GM21717 (cell line): ENCODE measurements at regions not wholly inside any gene's neighbourhood (a gene's known extent, or its start where the extent isn't known, plus 50 kb on each side); places are given as distances from the start of the nearest gene placed in this dataset.

ENCODE experiments used
- ATAC-seq: cut with Tn5 transposase; IDR thresholded peaks from one replicate; pipeline ENCODE4 v1.9.1; 2021; ENCODE audit warnings: mild to moderate bottlenecking, moderate library complexity; ENCODE audit not compliant: unreplicated experiment

DNA sequence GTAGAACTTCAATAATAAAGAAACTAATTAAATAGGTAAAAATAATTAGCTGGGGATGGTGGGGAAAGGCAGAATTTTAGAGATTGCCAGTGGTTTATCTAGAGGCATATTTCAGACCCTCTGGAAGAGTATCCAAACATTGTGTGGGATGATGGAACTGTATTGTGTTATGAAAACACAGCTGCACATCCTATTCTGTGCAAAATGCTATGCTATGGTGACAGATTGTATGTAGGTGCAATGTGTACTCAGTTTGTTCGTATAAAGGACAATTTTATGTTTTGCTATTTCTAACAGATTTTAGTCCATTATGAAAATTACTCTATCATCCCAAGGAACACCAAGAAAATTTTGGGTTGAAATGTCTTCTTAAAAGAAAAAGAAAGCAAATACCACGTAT, 1054.7 kb downstream of the PDHA2 start:
- ATAC-seq = no peak

DNA sequence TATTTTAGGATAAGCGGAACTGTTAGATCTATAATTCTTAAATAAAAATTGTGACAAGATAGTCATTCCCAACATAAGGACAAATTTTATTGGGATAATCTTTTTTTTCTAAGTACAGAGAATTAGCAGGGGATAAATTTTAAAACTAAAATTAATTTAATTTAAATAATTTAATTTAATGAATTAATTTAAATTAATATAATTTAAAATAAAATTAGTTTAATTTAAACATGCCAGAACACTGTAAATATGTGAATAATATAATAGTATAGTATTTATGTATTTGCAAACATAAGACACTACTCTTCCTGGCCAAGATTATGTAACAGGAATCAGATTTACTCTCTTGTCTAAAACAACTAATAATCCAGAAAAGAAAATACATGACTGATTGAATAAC, 1055.9 kb downstream of the PDHA2 start:
- no peak for ATAC-seq

DNA sequence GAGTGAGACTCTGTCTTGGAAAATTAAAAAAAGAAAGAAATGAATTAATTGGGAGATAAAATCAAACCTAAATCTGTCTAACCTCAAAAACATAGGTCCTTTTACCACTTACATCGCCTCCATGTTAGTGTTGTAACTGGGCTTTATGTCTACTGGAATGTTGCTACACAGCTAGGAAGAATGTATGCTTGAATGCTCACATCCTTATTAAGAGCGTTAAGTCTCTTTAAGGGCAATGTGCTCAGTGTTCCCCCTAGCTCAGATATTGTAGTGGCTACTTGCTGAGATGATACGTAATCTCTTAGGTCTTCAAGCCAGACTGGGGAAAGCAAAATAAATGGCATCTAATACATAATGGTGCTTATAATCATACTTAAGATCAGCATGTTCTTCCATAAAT, 1072.8 kb downstream of the PDHA2 start:
- ATAC-seq = no peak

DNA sequence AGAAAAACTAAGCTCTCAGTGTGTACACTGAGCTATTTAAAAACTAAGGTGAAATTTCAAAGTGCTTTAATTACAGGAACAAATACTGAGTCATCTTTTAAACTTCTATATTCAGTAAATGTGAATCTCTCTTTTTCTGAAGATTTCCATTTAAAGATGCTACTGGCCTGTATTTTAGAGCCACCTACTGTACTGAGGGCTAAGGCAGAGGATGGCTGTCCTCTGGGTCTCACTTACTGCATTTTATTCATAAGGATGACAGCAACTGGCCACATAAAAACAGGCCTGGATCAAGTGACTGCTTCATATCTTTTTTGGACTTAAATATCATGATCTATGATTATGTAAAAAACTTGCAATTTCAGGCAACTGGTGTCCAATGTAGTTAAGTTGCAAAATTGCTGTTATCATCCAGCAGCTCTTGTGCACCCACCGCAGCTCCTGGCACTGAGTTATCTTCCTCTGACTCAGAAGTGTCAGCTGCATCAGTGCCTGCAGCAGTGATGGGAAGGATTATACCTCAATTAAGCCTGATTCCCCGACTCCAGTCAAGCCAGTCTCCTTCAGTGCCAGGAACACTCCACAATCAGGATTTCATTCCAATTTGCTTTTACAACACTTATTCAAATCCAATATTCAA, 1073.7 kb downstream of the PDHA2 start:
- no peak for ATAC-seq

DNA sequence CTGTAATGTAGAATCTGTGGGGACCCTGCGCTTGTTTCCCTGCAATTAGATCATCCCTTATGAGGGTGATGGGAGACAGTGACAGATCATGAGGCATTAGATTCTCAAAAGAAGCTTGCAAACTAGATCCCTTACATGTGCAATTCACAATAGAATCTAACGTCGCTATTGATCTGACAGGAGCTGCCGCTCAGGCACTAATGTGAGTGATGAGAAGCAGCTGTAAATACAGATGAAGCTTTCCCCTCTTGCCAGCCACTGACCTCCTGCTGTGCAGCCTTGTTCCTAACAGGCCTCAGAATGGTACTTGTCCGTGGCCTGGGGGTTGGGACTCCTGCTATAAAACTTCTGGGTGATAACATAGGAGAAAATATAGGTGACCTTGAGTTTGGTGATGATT, 1076.8 kb downstream of the PDHA2 start:
- no peak for ATAC-seq

DNA sequence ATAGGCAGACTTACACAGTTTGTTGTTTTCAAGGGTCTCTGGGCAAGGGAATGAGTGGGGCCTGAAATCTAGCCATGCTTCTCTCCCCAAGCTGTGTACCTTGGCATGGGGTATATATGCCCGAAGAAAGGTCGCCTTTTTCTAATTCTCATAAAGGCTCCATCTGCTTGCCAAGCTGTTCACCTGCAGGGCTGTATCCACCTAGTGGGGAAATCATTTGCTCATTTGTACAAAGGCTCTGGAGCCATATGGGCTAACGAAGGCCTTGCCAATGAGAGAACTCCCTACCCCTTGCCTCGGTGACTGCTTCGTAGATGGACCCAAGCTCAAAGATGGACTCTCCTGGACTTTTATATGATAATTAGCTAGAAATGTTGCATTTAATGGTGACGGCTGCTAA, 1097.0 kb downstream of the PDHA2 start:
- ATAC-seq = no peak

DNA sequence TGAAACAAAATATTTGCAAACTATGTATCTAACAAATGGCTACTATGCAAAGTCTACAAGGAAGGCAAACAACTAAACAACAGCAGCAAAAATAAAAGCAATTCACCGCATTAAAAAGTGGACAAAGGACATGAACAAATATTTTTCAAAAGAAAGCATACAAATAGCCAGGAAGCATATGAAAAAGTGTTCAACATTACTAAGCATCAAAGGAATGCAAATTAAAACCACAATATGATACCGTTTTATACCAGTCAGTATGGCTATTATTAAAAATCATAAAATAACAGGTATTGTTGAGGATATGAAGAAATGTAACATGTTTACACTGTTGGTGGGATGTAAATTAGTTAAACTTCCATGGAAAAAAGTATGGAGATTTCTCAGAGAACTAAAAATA, 1106.7 kb downstream of the PDHA2 start:
- no peak for ATAC-seq

DNA sequence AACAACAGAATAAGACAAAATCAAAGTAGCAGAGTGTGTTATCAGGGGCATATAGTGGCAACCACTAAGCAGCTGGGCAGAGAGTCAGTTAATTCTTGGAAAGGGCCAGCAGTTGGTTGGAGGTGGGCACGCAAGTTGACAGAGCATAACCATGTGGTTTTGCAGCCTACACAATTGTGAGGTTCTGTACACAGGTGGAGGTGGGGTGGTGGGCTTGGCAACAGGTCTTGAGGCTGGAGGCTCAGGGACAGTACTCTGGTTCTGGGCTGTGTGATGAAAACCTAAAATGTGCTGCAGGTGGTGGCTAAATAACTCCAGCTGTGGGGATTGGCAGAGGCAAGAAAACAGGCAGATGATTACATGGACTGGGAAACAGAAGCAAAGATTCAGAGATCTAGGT, 1112.7 kb downstream of the PDHA2 start:
- no peak for ATAC-seq

DNA sequence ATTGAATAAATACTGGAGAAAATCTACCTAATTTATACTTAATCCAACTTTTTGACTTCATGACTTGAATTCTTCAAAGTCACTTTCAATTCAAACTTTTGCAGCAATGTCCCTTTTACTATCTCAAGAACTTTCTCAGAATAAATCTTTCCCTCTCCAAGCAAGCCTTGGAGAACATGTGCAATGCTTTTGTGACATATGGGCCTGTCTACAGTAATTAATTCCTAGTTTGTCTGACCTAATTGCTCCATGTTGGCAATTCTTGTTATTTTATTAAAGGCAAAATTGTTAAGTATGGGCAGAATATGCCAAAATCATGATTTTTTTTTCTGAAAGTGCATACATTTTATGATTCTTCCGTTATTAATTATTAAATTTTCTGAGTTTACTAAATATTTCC, 1115.3 kb downstream of the PDHA2 start:
- ATAC-seq = no peak

DNA sequence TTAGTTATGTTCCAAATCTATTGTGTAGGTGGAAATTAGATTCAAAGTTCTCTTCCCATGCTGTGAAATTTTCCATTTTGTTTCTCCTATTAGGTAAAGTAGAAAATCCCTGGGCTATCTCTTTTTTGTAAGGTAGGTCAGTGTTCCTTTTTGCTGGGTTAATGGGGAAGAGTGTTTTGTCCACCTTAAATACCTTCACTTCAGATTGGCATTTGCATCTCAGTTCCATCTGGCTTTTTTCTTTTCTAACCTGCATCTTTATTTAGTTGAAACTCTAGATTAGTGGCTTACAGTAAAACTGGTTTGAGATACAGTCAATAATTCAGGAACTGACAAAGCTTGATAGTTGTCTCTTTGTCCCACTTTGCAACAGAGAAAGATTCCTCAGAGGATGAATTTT, 1115.8 kb downstream of the PDHA2 start:
- ATAC-seq = no peak

DNA sequence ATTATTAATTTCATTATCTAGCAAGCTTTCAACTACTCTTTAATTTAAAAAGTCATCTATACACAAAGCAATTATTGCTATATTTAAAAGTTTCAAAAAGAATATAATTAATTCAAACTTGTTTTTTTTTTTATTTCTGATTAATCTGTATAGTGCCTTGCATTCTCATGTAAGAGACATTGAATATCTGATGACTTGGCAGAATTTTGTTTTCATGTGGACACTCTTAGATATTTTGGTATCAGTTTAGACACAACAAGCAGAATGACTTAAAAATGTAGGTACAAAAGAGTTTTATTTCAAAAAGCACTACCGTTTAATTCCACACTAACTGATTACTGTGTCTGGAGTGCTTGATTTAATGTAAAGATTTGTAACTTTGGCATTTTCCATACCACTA, 1129.6 kb downstream of the PDHA2 start:
- ATAC-seq = no peak

DNA sequence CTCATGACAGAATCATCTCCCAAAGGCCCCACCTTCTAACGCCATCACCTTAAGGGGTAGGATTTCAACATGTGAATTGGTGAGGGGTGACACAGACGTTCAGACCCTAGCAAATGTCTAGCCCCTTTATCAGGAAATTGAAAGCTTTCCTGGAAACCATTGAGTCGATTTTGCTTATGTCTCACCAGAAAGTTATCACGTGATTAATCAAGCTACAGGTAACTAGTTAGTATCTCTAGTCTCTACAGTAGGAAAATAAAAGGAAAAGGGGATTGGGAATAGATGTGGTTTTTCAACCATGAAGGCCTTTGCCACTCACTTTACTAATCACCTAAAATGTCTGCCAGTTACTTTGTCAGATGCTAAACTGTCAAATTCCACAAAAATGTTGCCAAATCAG, 1133.0 kb downstream of the PDHA2 start:
- ATAC-seq = no peak

DNA sequence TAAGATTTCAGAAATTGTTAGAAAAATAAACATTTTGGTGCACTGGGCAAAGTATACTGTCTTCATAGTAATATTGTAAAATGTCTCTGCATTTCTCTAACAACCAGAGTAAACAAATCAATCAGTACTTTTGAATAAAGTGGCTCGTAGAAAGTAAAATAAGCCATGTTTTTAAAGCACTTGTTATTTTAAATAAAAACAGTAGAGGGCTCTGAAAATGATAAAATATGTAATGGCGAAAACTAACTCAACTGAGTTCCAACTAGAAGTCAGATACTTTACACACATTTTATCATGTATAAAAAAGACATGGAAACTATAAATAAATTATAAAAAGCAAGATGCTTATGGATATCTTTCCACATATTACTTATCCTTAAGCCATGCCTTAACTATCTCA, 1134.4 kb downstream of the PDHA2 start:
- ATAC-seq = no peak

DNA sequence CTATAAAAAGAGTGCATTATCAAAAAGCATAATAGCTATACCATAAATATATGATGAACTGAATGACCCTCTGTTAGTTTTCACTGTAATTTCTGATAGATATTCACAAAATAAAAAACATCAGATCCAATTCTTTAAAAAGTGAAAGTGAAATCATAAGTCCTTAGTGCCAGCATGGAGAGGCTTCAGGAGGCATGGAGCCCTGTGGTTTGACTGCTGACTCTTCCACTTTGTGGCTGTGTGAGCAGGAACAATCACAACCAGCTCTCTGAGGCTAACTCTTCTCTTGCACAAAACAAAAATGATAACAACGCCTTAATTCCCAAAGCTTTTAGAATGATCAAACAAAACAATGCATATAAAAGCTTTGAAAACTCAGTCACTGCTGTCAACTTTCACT, 1143.9 kb downstream of the PDHA2 start:
- ATAC-seq = no peak

DNA sequence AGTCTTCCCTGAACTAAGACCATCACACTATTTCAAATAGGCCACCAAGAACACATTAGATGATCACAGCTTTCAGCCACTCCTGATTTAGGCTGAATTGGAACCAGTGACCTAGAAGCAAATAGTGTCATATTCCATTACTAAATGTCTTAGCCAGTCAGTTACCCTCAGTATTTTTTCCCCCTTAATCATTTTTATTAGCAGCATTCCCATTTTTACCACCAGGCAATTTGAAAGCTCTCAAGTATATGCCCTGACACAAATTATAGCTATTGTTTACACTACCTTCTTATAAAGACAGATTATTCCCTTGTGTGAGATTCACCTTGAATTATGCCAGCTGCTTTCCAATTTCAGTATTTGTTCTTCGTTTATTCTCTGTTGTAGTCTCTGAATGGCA, 1146.9 kb downstream of the PDHA2 start:
- no peak for ATAC-seq

DNA sequence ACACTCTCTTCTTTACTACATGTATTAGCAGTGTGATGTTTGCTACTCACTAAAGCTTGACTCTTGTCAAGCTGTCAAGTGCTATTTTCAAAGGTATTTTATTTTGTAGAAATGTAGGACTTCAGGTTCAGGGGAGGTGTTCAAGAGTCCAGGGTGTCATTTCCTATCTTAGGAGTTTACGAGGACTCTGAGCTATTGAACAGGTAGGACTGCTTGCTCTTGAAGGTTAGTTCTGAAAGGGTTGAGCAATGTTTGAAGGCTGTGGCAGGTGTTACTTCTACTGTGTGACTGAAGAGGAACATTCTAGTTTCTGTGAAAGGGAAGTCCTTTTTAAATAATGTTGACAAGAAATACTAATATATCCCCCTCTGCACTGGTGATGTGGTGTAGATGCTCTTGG, 1151.2 kb downstream of the PDHA2 start:
- ATAC-seq = no peak

DNA sequence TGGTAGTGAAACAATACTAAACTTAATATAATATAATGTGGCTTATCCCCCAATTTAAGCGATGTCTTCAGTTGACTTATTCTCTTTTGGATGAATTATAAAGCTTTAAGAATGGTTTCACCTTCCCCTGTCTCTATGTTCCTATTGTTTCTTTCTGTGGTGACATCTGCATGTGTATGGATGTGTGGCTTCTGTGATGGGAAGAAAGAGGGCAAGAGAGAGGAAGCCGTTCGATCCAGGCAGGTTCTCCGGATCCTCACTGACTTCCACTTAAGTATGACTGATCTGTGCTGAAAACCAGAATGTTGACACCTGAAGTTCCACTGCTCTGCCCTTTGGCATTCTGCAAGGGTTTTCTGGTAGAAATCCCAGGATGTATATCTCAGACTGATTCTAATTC, 1150.8 kb downstream of the STPG2 start:
- no peak for ATAC-seq

DNA sequence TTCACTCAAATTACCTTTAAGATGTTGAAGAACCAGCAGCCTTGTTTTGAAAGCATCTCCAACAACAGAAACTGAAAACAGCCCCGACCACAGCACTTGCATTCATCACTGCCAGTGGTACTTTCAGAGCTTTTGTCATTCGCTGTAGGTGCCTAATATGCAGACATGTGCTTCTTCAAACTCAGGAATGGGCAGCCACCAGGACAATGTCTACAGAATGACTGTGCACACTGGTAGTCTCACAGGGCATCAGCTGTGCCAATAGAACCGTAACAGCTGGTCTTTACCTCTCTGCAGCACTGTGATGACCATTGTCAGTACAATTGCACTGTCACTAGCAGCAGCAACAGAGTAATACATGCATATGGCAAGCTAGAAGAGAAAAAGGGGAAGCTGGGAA, 1149.7 kb downstream of the STPG2 start:
- no peak for ATAC-seq

DNA sequence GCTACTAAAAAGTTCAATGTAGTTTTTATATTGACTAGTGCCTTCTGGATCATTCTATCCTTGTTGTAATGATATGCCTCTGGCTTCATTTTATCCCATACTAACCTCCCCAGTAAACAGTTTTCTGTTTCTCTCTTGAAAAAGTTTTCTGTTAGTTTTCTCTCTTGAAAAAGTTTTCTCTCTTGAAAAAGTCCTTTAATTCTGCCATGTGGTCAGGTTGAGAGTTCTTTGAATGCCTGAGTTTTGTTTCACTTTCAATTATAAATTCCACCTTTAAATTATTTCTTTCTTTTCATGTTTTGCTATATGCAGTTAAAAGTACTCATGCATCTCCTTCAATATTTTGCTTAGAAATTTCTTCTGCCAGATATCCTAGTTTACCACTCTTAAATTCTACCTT, 1139.6 kb downstream of the STPG2 start:
- ATAC-seq = no peak

DNA sequence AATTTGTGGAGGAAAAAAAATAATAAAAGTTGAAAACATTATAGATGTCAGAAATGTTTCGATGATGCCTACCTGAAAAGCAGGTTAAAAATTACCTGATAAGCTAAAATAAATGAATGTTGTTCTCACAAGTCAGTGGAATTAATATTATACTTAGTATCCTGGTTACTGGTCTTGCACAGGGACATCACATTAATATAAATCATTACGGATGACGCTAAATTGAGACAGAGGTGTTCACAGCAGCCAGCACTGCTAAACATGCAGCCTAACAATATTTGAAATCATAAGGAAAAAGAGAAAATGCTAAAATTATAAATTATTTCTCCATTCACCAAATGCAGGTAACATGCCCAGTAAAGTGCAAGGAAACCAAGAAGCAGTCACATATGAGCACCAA, 1130.0 kb downstream of the STPG2 start:
- ATAC-seq = no peak

DNA sequence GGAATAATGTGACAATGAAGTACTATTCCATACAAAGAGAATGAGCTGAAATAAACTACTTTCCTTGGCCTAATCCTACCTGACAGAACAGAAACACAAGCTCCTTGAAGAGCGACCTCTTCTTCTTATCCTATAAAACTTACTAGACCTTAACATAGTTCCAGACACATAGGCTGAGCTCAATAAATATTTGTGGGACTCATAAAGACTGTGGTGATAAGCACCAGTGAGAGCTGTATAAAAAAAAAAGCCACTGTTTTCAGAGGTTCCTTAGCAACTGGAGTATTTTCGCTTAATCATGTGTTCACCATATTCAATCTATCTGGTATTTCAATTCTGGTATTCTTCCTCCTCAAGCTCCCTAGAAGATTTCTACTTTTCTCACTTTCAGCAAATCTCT, 1129.6 kb downstream of the STPG2 start:
- ATAC-seq = no peak

DNA sequence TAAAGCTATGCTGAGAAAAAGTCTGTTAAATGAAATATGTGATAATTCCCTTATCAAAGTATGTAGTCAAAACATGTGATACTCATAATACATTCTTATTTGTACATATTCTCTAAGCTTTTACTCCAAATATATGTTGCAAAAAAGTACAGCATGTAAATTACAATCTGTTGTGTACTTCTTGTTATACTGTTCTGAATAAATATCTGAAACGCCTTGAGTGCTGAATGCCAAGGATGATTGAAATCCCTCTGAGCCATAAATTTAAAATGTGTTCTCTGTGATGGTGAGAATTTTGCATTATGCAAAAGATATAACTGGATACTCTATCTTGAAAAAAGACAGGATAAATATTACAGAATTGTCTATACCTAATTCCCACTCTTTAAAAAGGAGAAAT, 1128.0 kb downstream of the STPG2 start:
- no peak for ATAC-seq

DNA sequence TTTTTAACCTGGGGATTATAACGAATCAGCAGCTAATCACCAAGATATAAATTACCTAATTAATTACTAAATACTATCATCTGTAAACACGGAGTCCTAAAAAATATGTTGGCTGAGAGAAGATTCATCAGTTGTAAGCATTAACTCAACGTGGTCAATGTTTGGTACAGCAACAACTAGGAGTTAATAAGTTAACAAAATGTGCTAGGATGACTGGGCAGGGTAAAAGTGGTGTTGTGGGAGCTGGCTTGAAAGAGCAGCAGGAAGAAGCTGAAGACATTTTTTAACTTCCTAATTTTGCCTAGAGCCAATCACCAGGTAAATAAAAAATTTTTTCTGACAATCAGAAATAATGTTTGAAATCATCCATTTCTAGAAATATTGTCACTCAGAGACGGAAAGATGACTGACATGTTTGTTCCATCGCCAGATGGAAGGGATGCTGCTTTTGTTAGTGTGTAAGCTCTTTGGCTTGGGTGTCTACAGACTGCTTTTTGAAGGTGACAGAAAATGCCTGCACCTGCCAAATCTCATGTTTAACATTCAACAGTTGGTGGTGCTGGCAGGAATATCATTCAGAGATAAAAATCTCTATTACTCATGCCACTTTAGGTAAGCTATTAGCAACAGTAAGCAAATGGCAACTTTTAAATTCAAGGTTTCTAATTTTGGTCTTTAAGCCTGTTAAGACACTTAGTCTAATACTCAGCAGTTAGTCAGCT, 1126.9 kb downstream of the STPG2 start:
- no peak for ATAC-seq
